H1 (cell line): ENCODE measurements at regions not wholly inside any gene's neighbourhood (a gene's known extent, or its start where the extent isn't known, plus 50 kb on each side); places are given as distances from the start of the nearest gene placed in this dataset.

Source experiments
- CTCF ChIA-PET: fragments of 300-600 bp; sonication (Branson Sonifier 250); formaldehyde crosslinking; loops from one replicate; lab custom pipeline; 2021; ENCODE audit not compliant: partially characterized antibody; lab: Charles Lee
- POLR2A ChIA-PET: fragments of 300-600 bp; sonication (Branson Sonifier 250); formaldehyde crosslinking; loops from one replicate; lab custom pipeline; 2021; ENCODE audit warnings: inconsistent platforms; ENCODE audit not compliant: partially characterized antibody; lab: Charles Lee
- DNase-seq, 2 experiments: peaks; one replicate each; pipeline versions ENCODE4 v3.0.0 to v3.0.0-alpha.2; 2010 to 2022; ENCODE audit warnings: low spot score in 2 of 2, low read depth in 1 of 2, mixed read lengths in 1 of 2
- FAIRE-seq: peaks from 2 replicates; lab custom pipeline; 2011; peaks lifted over from hg19 to GRCh38; lab: Jason Lieb, UNC
- H2AFZ ChIP-seq: 2 replicates; pipeline ENCODE4 v1.8.1; 2012; ENCODE audit warnings: low read length, inconsistent platforms
- H2AK5ac ChIP-seq: 2 replicates; pipeline ENCODE4 v1.6.1; 2013; ENCODE audit warnings: low read depth, low read length
- H2BK120ac ChIP-seq: replicated peaks from 2 replicates; pipeline ENCODE3; 2013; ENCODE audit warnings: low read depth, low read length, inconsistent platforms
- H2BK12ac ChIP-seq: 2 replicates; pipeline ENCODE4 v1.6.1; 2013; ENCODE audit warnings: low read depth, low read length
- H2BK15ac ChIP-seq: 2 replicates; pipeline ENCODE4 v1.6.1; 2013; ENCODE audit warnings: low read length
- H2BK20ac ChIP-seq: 2 replicates; pipeline ENCODE4 v1.6.1; 2013; ENCODE audit warnings: low read length
- H2BK5ac ChIP-seq: 2 replicates; pipeline ENCODE4 v1.6.1; 2013; ENCODE audit warnings: low read depth, low read length
- H3K14ac ChIP-seq: 2 replicates; pipeline ENCODE4 v1.6.1; 2013; ENCODE audit warnings: inconsistent platforms; ENCODE audit not compliant: insufficient read length
- H3K18ac ChIP-seq: 2 replicates; pipeline ENCODE4 v1.6.1; 2013; ENCODE audit warnings: low read length; ENCODE audit errors: extremely low read depth
- H3K23ac ChIP-seq: 2 replicates; pipeline ENCODE4 v1.6.1; 2013; ENCODE audit warnings: inconsistent platforms; ENCODE audit not compliant: insufficient read length
- H3K23me2 ChIP-seq: 2 replicates; pipeline ENCODE4 v1.6.1; 2013; ENCODE audit warnings: low read depth, low read length
- H3K27ac ChIP-seq: 2 replicates; pipeline ENCODE4 v1.6.1; 2011; ENCODE audit warnings: low read depth, low read length, inconsistent platforms
- H3K27me3 ChIP-seq, 4 experiments: replicated peaks in 1 of 4; 1 replicate in 1 of 4; 2 replicates in 3 of 4; pipeline versions ENCODE4 v1.6.1 to v1.8.1; 2011 to 2013; ENCODE audit warnings: low read length in 3 of 4, mild to moderate bottlenecking in 3 of 4, inconsistent platforms in 2 of 4, mixed read lengths in 2 of 4, moderate library complexity in 1 of 4; ENCODE audit not compliant: control insufficient read depth in 3 of 4, insufficient read depth in 3 of 4; ENCODE audit errors: extremely low read depth in 1 of 4
- H3K36me3 ChIP-seq, 4 experiments: 2 replicates each; pipeline versions ENCODE4 v1.6.1 to v1.8.1; 2011 to 2013; ENCODE audit warnings: mild to moderate bottlenecking in 4 of 4, low read length in 3 of 4, moderate library complexity in 2 of 4, control low read depth in 1 of 4, inconsistent platforms in 1 of 4; ENCODE audit not compliant: insufficient read depth in 4 of 4, control insufficient read depth in 2 of 4
- H3K4ac ChIP-seq: replicated peaks from 2 replicates; pipeline ENCODE3; 2013; ENCODE audit warnings: low read length, low read depth, mixed read lengths, inconsistent platforms; ENCODE audit not compliant: insufficient read length
- H3K4me1 ChIP-seq, 4 experiments: replicated peaks in 1 of 4; 1 replicate in 1 of 4; 2 replicates in 3 of 4; pipeline versions ENCODE4 v1.6.1 to v1.8.1; 2011 to 2013; ENCODE audit warnings: low read length in 3 of 4, inconsistent platforms in 2 of 4, mixed read lengths in 1 of 4; ENCODE audit not compliant: insufficient read depth in 4 of 4, control insufficient read depth in 3 of 4
- H3K4me2 ChIP-seq, 2 experiments: 2 replicates each; pipeline versions ENCODE4 v1.6.1 to v1.8.1; 2011 to 2013; ENCODE audit warnings: low read depth in 2 of 2, low read length in 2 of 2, control low read depth in 1 of 2, inconsistent platforms in 1 of 2, mild to moderate bottlenecking in 1 of 2; ENCODE audit not compliant: insufficient read depth in 1 of 2
- H3K4me3 ChIP-seq, 4 experiments: fragments of 200-600, 300-600 bp in 1 of 4; sonication (generic), shearing (Covaris generic), sonication (Bioruptor Twin) in 1 of 4; 2 replicates each; pipeline versions ENCODE4 v1.5.1 to v1.8.1; 2011 to 2016; ENCODE audit warnings: low read length in 4 of 4, low read depth in 3 of 4, control low read depth in 2 of 4, inconsistent platforms in 2 of 4, mild to moderate bottlenecking in 2 of 4, mixed read lengths in 1 of 4, moderate library complexity in 1 of 4; ENCODE audit not compliant: insufficient read depth in 2 of 4; ENCODE audit errors: extremely low read depth in 1 of 4
- H3K56ac ChIP-seq: replicated peaks from 2 replicates; pipeline ENCODE3; 2013; ENCODE audit warnings: low read depth, mild to moderate bottlenecking, mixed read lengths, low read length, inconsistent platforms; ENCODE audit not compliant: insufficient read length
- H3K79me1 ChIP-seq: 2 replicates; pipeline ENCODE4 v1.6.1; 2013; ENCODE audit warnings: low read depth, low read length, control low read depth
- H3K79me2 ChIP-seq, 2 experiments: 2 replicates each; pipeline versions ENCODE4 v1.6.1 to v1.8.1; 2012 to 2013; ENCODE audit warnings: low read length in 2 of 2, mild to moderate bottlenecking in 2 of 2, inconsistent platforms in 1 of 2; ENCODE audit not compliant: insufficient read depth in 2 of 2, control insufficient read depth in 1 of 2
- H3K9ac ChIP-seq, 4 experiments: replicated peaks in 1 of 4; 1 replicate in 1 of 4; 2 replicates in 3 of 4; pipeline versions ENCODE4 v1.6.1 to v1.8.1; 2011 to 2013; ENCODE audit warnings: low read depth in 3 of 4, low read length in 3 of 4, control low read depth in 2 of 4, mild to moderate bottlenecking in 2 of 4, moderate library complexity in 2 of 4, inconsistent platforms in 1 of 4; ENCODE audit errors: extremely low read depth in 1 of 4
- H3K9me3 ChIP-seq, 2 experiments: 2 replicates each; pipeline versions ENCODE4 v1.6.1 to v1.8.1; 2012 to 2013; ENCODE audit warnings: mild to moderate bottlenecking in 2 of 2, moderate library complexity in 2 of 2, control low read depth in 1 of 2, inconsistent platforms in 1 of 2, low read depth in 1 of 2, low read length in 1 of 2, mixed read lengths in 1 of 2; ENCODE audit not compliant: insufficient read depth in 2 of 2
- H4K20me1 ChIP-seq, 2 experiments: replicated peaks in 1 of 2; 2 replicates each; pipeline versions ENCODE3 to v1.8.1; 2011 to 2013; ENCODE audit warnings: inconsistent platforms in 2 of 2, low read length in 2 of 2, mild to moderate bottlenecking in 1 of 2; ENCODE audit not compliant: insufficient read depth in 2 of 2, control insufficient read depth in 1 of 2
- H4K5ac ChIP-seq: 2 replicates; pipeline ENCODE4 v1.6.1; 2013; ENCODE audit warnings: low read length, low read depth, mixed read lengths, inconsistent platforms; ENCODE audit not compliant: insufficient read length
- H4K8ac ChIP-seq: 2 replicates; pipeline ENCODE4 v1.8.0; 2013; ENCODE audit warnings: mild to moderate bottlenecking, moderate library complexity, low read length, inconsistent platforms; ENCODE audit not compliant: insufficient read depth; ENCODE audit errors: extremely low read depth
- H4K91ac ChIP-seq: replicated peaks from 2 replicates; pipeline ENCODE3; 2013; ENCODE audit warnings: low read length, mixed read lengths, inconsistent platforms; ENCODE audit not compliant: insufficient read length
- ASH2L ChIP-seq: fragments of 200-600, 300-600 bp; sonication (generic); IDR thresholded peaks from one replicate; pipeline ENCODE4 v1.7.1; 2017; ENCODE audit warnings: low read length
- RAD21 ChIP-seq, 2 experiments: IDR thresholded peaks in 1 of 2; conservative IDR thresholded peaks in 1 of 2; 2 replicates each; pipeline ENCODE4 v1.6.1; 2011; ENCODE audit warnings: low read depth in 2 of 2, low read length in 2 of 2, improper control_type of control experiment in 1 of 2, inconsistent platforms in 1 of 2, mild to moderate bottlenecking in 1 of 2, moderate library complexity in 1 of 2
- SP2 ChIP-seq: IDR thresholded peaks from 2 replicates; pipeline ENCODE4 v1.6.1; 2012; ENCODE audit warnings: mild to moderate bottlenecking, low read length, inconsistent platforms
- TBP ChIP-seq: IDR thresholded peaks from 2 replicates; pipeline ENCODE4 v1.6.1; 2011; ENCODE audit warnings: low read depth, low read length, improper control_type of control experiment
- USF2 ChIP-seq: IDR thresholded peaks from 2 replicates; pipeline ENCODE4 v1.6.1; 2011; ENCODE audit warnings: low read length, improper control_type of control experiment
- WGBS, 2 experiments: shearing (Covaris generic) in 1 of 2; methylation state at CpG; one replicate each; pipeline versions ENCODE4 v1.1.6 to v1.1.7; 2013 to 2015; ENCODE audit warnings: low lambda C conversion rate in 2 of 2, mixed read lengths in 2 of 2, inconsistent platforms in 1 of 2, low coverage in 1 of 2, missing lambda C conversion rate in 1 of 2; ENCODE audit not compliant: insufficient replicate concordance in 2 of 2, insufficient coverage in 1 of 2, insufficient read length in 1 of 2; ENCODE audit errors: extremely low coverage in 1 of 2, missing lambda C conversion rate in 1 of 2; 5-methylcytosine and 5-hydroxymethylcytosine counted together

- no peaks in the 10 kb centered on the region for H3K27me3 ChIP-seq
- POLR2A ChIA-PET: no interaction called here
- CTCF ChIA-PET: no interaction called here
These were observed 440.1 kb downstream of the TCERG1L start for GRCh38 chr10:130871406-130871805.

More at GRCh38 chr10:130871406-130871805, 440.1 kb downstream of the TCERG1L start:
- Histone ChIP-seq H4K5ac (no peak overlapping the region), H4K20me1 (no peaks in the 10 kb centered on the region), H2BK120ac (no peak overlapping the region), H4K8ac (no peak overlapping the region), H3K56ac (no peak overlapping the region), H3K9ac (no peak overlapping the region), H3K14ac (no peak overlapping the region), H2BK12ac (no peak overlapping the region), H3K36me3 (no peaks in the 10 kb centered on the region), H3K23me2 (no peaks in the 10 kb centered on the region), H3K4me2 (no peak overlapping the region), H3K4me3 (no peak overlapping the region), H3K23ac (no peak overlapping the region), H2BK5ac (no peak overlapping the region), H3K79me2 (no peaks in the 10 kb centered on the region), H3K18ac (no peak overlapping the region), H3K79me1 (no peaks in the 10 kb centered on the region), H3K4ac (no peak overlapping the region), H4K91ac (no peak overlapping the region), H3K9me3 (no peaks in the 10 kb centered on the region), H2BK20ac (no peak overlapping the region), H2AFZ (no peak overlapping the region), H2AK5ac (no peak overlapping the region), H3K27ac (no peak overlapping the region), H2BK15ac (no peak overlapping the region), H3K4me1 (no peaks in the 10 kb centered on the region)
- no peak for FAIRE-seq
- 37% methylated on average over 1 of the region's 1 CpG; no CpG with 5 or more reads in 1 of the 2 experiments for WGBS, 2 experiments
- TF ChIP-seq TBP (no peak), USF2 (no peak), RAD21 (IDR thresholded peaks at IDR 0.05 in 1 of 2, conservative IDR thresholded peaks at IDR 0.05 in 1 of 2; ENCODE audit: low read depth in 2 of 2, low read length in 2 of 2) (no peak), ASH2L (no peak), SP2 (no peak)
- DNase-seq: no peak
